Ascending aorta (tissue), 2 donors: ENCODE measurements at regions not wholly inside any gene's neighbourhood (a gene's known extent, or its start where the extent isn't known, plus 50 kb on each side); places are given as distances from the start of the nearest gene placed in this dataset.

Experiments used
- DNase-seq, 2 donors: peaks; one replicate each; pipeline ENCODE4 v3.0.0-alpha.2; 2019; ENCODE audit warnings: low spot score in 2 of 2
- H3K27ac ChIP-seq, 2 donors: fragments of 200-600 bp; sonication (generic); one replicate each; pipeline ENCODE4 v1.5.1; 2016 to 2017; ENCODE audit warnings: mild to moderate bottlenecking in 1 of 2
- H3K27me3 ChIP-seq: fragments of 200-600 bp; sonication (generic); one replicate; pipeline ENCODE4 v1.5.1; 2017
- H3K36me3 ChIP-seq, 2 donors: fragments of 200-600 bp; sonication (generic); one replicate each; pipeline ENCODE4 v1.5.1; 2016
- H3K4me1 ChIP-seq, 2 donors: fragments of 200-600 bp; sonication (generic); one replicate each; pipeline ENCODE4 v1.5.1; 2016 to 2017; ENCODE audit warnings: mild to moderate bottlenecking in 1 of 2
- H3K4me3 ChIP-seq, 2 donors: fragments of 200-600 bp; sonication (generic); one replicate each; pipeline ENCODE4 v1.5.1; 2016 to 2017; ENCODE audit warnings: mild to moderate bottlenecking in 1 of 2
- H3K9me3 ChIP-seq, 2 donors: fragments of 200-600 bp; sonication (generic); one replicate each; pipeline ENCODE4 v1.5.1; 2016
- CTCF ChIP-seq, 3 experiments: fragments of 200-600 bp in 2 of 3; fragments of 450-650 bp in 1 of 3; sonication (generic) in 2 of 3; IDR thresholded peaks; one replicate each; pipeline ENCODE4 v1.5.1; 2016 to 2019; ENCODE audit warnings: antibody characterized with exemption in 3 of 3, mild to moderate bottlenecking in 1 of 3, moderate library complexity in 1 of 3
- intact Hi-C: fragments of 100-400 bp; cut with DNase I; formaldehyde crosslinking; loops from one replicate; pipeline ENCODE4 v1.15.1; 2023

- Histone ChIP-seq H3K27me3 (no peaks in the 10 kb centered on the region), H3K36me3 (no peaks in the 10 kb centered on the region), H3K9me3 (no peaks in the 10 kb centered on the region), H3K27ac (no peak overlapping the region), H3K4me3 (no peak overlapping the region), H3K4me1 (peaks cover 0 to 9% of the 10 kb centered on the region in 2 donors)
- no peak for TF ChIP-seq CTCF (IDR thresholded peaks at IDR 0.05)
- DNase-seq = no peak
- intact Hi-C loops = loop anchor here (10.0 kb wide), 1 partner anchor 59 kb away; no protein-coding TSS in a partner anchor
These were observed 194.4 kb downstream of the BCOR start for GRCh38 chrX:39903343-39903742.

- intact Hi-C loops = loop anchor here (10.0 kb wide), 1 partner anchor 59 kb away; no protein-coding TSS in a partner anchor
- no peak overlapping the region for H3K27ac ChIP-seq
- TF ChIP-seq CTCF (IDR thresholded peaks at IDR 0.05) = no peak
- H3K9me3 ChIP-seq = no peaks in the 10 kb centered on the region
- H3K27me3 ChIP-seq = no peaks in the 10 kb centered on the region
- no peaks in the 10 kb centered on the region for H3K36me3 ChIP-seq
- no peak for DNase-seq
- H3K4me3 ChIP-seq = no peak overlapping the region
- H3K4me1 ChIP-seq = peaks cover 3 to 13% of the 10 kb centered on the region in 2 donors
These were observed 193.8 kb downstream of the BCOR start for GRCh38 chrX:39903937-39904336.

GRCh38 chrX:39904816-39905537, 192.8 kb downstream of the BCOR start:
- Histone ChIP-seq H3K4me1 (peaks cover 4 to 15% of the 10 kb centered on the region in 2 donors), H3K27ac (no peak overlapping the region), H3K36me3 (no peaks in the 10 kb centered on the region), H3K27me3 (no peaks in the 10 kb centered on the region), H3K4me3 (no peak overlapping the region), H3K9me3 (no peaks in the 10 kb centered on the region)
- TF ChIP-seq CTCF (IDR thresholded peaks at IDR 0.05) = no peak
- intact Hi-C loops = loop anchor here (5.0 to 10.0 kb wide), 6 partner anchors 60 to 272 kb away; partner anchors contain the start of gene BCOR
- no peak for DNase-seq

GRCh38 chrX:39905538-39905891, 192.2 kb downstream of the BCOR start:
- H3K4me3 ChIP-seq = no peak overlapping the region

GRCh38 chrX:39905946-39906345, 191.8 kb downstream of the BCOR start:
- no peak overlapping the region for H3K4me3 ChIP-seq
- TF ChIP-seq CTCF (IDR thresholded peaks at IDR 0.05) = no peak
- DNase-seq = no peak
- peaks cover 4 to 15% of the 10 kb centered on the region in 2 donors for H3K4me1 ChIP-seq
- no peaks in the 10 kb centered on the region for H3K9me3 ChIP-seq
- no peaks in the 10 kb centered on the region for H3K27me3 ChIP-seq
- H3K36me3 ChIP-seq = no peaks in the 10 kb centered on the region
- peak overlapping the region in 1 of 2 donors; percentile 11 for H3K27ac ChIP-seq
- intact Hi-C loops = loop anchor here (5.0 to 10.0 kb wide), 6 partner anchors 61 to 271 kb away; partner anchors contain the start of gene BCOR

More at GRCh38 chrX:39905538-39905891, 192.2 kb downstream of the BCOR start:
- no peaks in the 10 kb centered on the region for H3K9me3 ChIP-seq
- no peaks in the 10 kb centered on the region for H3K27me3 ChIP-seq
- no peaks in the 10 kb centered on the region for H3K36me3 ChIP-seq
- H3K27ac ChIP-seq = peak overlapping the region in 1 of 2 donors; percentile 11
- H3K4me1 ChIP-seq = peaks cover 4 to 15% of the 10 kb centered on the region in 2 donors
- no peak for DNase-seq
- TF ChIP-seq CTCF (IDR thresholded peaks at IDR 0.05) = no peak
- intact Hi-C loops = loop anchor here (5.0 to 10.0 kb wide), 6 partner anchors 61 to 272 kb away; partner anchors contain the start of gene BCOR
